ENCODE measurements at regions not wholly inside any gene's neighbourhood (a gene's known extent, or its start where the extent isn't known, plus 50 kb on each side); places are given as distances from the start of the nearest gene placed in this dataset.
A peak's percentile ranks its signal among the peaks of the same experiment; 100 is the strongest.
"Not testable (repeated sequence)": the region's sequence is repeated elsewhere in the genome, so short reads cannot be mapped to it uniquely, and the experiment has no call there.

DNA sequence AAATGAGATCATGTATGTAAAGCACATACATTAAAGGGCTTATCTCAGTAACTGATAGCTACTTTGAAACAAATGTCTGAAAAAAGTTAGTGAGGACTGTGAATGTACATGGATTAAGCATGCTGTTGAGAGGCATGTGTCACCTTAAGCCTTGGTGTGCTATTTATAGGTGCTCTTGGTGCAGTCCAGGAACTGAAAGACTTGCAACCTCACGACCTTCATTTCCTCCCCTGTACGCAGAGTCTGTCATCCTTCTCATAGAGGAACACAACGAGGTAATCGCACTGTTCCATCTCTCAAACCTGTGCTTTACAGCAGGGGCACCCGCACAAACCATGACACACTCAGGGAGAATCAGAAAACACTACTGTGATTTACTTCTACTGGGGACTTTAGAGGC is 65.6 kb downstream of the UFM1 start:
- no peak for DNase-seq (ENCODE audit: low spot score)

DNA sequence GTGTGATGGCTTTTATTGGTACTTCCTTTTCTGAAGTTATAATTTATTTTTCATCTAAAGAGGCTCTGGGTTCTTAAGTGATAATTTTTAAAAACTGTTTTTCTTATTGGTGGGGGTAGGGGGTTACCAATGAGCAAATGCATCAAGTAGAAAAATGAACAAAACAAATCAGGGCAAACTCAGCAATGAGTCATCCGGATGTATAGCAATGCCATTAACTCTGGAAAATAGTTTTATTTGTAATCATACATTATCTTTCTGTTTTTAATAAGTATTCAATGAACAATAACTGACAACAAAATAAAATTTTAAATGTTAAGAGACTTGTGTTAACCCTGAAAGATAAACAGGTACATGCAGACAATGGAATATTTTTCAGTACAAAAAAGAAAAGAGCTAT is 67.6 kb downstream of the UFM1 start:
- no peak for DNase-seq (ENCODE audit: low spot score)

DNA sequence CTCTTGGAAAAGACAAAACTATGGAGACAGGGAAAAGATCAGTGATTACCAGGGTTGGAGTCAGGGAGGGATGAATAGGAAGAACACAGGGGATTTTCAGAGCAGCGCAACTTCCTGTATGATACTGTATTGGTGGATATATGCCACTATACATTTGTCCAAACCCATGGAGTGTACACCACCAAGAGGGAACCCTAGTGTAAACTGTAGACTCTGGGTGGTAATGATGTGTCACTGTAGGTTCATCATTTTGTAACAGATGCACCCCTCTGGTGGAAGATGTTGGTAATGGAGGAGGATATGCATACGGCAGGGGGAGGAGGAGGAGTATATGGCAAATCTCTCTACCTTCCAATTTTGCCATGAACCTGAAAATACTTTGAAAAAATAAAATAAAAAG is 68.1 kb downstream of the UFM1 start:
- peak; percentile 21 for DNase-seq (ENCODE audit: low spot score)

DNA sequence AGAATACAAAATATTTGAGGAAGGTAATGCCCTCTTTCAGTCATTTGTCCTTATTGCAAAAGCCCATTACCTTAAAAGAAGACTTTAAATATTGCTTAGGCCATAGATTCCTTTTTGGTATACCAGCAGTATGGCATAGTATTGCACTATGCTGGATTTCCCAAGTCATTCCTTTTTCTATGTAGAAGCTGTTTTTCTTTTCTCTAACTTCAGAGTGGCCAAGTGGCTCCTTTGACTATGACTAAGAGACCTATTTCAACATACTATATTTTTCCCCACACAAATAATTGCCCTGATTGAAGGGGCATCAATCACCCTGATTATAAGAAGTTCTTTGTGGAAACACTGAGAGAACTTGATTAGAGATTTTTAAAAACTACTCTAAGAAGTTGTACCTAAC is 68.6 kb downstream of the UFM1 start:
- no peak for DNase-seq (ENCODE audit: low spot score)

DNA sequence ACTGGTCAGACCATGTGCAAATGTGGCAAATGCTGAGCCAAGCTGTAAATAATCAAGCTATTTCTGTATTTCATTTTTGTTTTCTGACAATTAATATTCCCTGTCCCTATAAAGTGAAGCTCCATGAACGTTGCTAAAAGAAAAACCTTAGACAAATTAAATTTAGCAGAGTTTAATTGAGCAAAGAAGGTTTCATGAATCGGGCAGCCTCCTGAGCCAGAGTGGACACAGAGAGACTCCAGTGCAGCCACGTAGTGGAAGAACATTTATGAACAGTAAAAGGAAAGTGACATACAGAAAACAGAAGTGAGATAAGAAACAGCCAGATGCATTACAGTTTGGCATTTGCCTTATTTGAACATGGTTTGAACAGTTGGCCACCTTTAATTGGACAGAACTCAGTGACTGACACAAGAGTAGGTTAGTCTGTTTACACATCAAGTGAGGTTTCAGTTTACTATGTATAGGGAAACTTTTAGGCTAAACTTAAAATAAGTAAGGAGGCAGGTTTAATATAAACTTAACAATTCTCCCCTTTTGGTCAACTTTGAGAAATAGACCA is 69.7 kb downstream of the UFM1 start:
- DNase-seq (ENCODE audit: low spot score) = no peak

DNA sequence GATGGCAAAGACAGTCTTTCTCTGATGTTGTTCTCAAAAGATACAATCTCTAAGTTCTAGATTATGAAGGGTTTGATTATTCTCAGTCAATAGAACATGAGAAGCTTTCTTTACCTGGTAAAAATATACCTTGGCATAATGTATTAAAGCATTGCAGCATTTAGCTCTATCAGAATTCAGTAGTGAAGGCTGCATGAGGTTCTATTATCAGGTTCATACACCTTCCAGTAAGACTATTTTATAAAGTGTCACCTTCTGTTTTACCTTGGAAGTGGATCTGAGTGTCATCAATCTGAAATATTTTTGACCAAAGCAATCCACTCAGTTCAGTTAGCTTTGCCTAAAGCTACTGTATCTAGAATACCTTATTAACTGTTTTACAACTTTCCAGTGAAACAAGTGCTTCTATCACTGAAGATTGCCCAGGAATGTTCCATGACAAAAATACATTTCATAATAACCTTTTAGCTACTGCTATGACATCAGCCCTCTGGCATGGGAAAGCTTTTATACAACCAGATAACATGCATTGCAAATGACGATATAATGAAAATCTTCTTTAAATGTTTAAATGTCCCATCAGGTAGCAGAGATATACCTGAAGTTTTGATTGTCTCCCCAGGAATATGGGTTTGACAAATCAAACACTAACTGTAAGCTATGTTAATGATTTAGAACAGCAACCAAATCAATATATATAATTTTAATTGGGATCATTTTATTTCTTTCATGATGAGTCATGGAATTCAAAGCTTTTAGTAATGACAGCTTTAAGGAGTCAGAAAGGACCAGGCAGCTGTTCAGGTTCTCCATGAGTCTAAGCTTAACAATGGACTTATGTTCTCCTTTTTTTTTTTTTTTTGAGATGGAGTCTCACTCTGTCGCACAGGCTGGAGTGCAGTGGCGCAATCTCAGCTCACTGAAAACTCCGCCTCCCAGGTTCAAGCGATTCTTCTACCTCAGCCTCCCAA is 72.2 kb downstream of the UFM1 start:
- DNase-seq (ENCODE audit: low spot score) = no peak

DNA sequence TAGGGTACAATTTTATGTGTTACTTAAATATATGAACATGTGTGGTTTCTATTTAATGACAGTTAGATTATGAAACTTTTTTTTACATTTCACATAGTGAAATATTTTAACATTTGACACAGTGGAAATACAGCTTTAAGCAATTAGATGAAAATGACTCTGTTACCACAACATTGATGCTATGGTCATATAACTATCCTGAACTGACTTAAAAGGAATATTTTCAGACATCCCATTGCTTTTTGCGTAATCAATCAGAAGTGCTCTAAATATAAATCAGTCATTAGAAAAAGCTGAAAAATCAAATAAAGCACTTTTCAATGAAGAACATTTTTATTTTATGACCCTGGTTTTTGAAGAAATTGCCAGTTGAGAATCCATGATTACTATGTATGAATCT is 80.3 kb downstream of the UFM1 start:
- no peak for DNase-seq (ENCODE audit: low spot score)

DNA sequence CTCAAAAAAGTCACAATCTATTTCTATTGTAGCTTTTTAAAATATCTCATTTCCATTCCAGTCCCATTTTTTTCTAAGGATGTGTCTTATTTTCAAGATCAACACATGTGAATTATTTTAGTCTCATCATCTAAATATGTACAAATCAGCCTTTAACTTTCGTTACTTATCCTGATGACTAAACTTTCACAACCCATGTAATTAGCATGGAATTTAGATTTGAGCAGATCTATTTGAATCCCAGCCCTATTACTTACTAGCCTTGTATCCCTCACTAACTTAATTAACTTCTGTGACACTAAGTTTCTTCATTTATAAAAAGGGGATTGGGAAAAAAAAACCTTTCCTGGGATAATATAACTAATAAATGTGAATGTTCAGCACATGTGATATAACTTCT is 81.1 kb downstream of the UFM1 start:
- peak; percentile 2 for DNase-seq (ENCODE audit: low spot score)

DNA sequence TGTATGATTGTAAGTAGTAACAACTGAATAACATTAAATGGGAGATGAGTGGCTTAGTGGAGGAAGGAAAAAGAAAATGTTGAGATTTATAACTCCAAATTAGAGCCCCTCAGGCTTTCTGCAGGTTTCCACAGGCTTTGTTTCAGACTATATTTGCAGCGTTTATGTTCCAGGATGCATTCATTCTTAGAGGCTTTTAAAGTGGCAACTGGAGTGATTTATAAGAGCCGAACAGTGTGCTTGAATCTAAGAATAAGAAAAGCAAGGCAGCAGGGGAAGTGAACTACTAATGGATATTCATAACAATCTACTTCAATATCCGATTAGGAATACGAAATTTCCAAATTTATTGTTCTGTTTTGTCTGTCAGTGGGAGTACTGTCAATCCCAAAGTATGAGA is 91.0 kb downstream of the UFM1 start:
- no peak for DNase-seq (ENCODE audit: low spot score)

DNA sequence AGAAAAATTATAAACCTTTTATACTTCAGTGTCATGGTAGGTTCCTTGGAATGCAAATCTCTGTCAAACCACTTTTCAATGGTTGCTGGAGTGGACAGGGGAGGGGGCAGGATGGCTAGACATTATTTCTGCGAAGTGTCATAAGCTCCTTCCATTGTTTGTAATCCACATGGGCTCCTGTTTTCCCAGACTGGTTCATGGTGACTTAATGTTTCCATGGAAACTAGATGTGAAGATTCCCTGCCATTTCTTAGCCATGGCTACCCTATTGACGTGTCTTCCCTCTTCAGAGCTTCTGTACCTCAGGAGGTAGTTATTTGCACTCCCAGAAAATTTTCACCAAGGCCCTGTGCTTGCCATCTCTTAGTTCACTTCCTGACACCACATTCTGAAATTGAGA is 95.3 kb downstream of the UFM1 start:
- DNase-seq (ENCODE audit: low spot score) = no peak

DNA sequence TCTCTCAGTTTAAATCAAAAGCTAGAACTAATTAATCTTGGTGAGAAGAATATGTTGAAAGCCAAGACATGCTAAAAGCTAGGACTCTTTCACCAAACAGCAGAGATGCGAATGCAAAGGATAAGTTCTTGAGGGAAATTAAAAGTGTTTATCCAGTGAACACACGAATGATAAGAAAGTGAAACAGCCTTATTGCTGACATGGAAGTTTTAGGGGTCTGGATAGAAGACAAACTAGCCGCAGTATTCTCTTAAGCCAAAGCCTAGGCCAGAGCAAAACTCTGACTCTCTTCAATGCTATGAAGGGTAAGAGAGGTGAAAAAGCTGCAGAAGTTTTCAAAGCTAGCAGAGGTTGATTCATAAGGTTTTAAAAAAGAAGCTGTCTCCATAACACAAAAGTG is 103.0 kb downstream of the UFM1 start:
- no peak for DNase-seq (ENCODE audit: low spot score)

DNA sequence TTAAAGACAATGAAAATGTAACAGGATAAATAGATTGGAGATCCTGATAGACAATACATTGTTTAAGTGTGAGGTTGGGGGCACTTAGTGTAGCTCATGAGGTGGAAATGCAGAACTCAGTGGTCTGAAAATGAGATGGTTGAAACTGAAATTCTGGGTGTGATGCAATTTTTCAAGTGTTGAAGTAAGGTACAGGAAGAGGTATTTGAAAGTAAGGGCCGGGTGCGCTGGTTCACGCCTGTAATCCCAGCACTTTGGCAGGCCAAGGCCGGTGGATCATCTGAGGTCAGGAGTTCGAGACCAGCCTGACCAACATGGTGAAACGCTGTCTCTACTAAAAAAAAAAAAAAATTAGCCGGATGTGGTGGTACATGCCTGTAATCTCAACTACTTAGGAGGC is 113.0 kb downstream of the UFM1 start:
- DNase-seq (ENCODE audit: low spot score) = no peak

DNA sequence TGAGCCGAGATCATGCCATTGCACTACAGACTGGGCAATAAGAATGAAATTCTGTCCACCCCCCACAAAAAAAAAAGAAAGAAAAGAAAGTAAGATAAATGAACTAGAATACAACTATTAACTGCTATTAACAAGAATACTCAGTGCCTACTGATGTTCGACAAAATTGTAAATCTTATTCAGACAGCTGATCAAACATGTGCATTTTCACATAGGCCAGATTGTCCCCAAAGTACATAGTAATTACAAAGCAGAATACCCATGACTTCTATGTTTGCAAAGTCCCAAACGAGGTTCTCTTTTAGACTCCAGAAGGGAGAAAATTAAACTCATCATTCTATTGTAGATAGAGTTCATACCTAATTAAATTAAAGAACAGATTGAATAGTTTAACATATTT is 113.4 kb downstream of the UFM1 start:
- DNase-seq (ENCODE audit: low spot score) = no peak

DNA sequence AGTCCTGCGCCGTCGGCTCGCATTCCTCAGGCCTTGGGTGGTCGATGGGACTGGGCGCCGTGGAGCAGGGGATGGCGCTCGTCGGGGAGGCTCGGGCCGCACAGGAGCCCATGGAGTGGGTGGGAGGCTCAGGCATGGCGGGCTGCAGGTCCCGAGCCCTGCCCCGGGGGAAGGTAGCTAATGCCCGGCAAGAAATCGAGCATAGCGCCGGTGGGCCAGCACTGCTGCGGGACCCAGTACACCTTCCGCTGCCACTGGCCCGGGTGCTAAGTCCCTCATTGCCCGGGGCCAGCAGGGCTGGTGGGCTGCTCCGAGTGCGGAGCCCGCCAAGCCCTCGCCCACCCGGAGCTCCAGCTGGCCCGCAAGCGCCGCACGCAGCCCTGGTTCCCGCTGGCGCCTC is 122.8 kb downstream of the UFM1 start:
- DNase-seq (ENCODE audit: low spot score) = not testable (repeated sequence)

DNA sequence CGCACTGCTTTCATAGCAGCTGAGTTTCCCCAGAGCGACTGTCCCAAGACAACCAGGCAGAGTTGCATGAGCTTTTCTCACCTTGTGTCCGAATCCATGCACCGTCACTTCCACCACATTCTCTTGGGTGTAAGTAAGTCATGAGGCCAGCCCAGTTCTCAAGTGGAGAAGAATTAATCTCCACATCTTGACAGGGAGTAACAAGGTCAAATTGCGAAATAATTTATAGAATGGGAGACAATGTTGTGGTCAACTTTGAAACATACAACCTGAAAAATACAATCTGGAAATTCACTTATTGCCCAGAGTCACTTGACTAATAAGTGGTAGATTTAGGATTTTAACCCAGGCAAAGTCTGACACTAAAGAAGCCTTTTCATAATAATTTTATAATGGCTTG is 123.7 kb downstream of the UFM1 start:
- no peak for DNase-seq (ENCODE audit: low spot score)

DNA sequence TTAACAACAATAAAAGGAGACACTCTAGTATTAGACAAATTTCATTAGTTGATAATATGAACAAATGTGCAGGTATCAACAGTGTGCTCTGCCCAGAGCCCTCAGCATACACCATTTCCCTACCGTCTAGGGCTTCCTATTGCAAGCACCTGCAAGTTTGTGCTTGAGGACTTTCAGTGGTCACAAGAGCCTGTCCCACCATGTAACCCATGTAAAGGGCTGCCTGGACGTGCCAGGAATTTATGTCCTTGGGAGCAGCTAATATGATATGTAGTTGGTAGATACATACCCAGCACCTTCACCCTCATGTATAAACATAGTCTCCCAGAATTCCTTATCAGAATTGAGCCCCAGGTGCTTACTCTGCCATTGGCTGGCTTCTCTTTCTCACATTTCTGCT is 128.0 kb downstream of the UFM1 start:
- no peak for DNase-seq (ENCODE audit: low spot score)

DNA sequence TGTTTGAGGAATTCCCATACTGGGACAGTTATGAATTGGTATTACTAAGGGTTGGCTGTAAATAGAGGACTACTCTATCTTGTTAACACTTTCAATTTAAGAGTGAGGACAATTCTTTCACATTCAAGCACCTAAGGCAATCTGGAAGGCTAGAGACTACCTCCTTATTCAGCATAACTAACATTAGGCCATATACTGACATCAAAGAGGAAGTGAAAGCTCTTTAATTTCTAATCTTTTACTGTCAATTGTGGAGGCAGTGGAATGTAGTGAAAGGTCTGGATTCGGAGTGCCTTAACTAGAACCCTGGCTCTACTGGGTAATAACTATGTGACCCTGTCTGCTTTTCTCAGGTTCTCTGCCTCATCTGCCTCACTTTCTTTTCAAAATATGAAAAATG is 134.0 kb downstream of the UFM1 start:
- DNase-seq (ENCODE audit: low spot score) = no peak

DNA sequence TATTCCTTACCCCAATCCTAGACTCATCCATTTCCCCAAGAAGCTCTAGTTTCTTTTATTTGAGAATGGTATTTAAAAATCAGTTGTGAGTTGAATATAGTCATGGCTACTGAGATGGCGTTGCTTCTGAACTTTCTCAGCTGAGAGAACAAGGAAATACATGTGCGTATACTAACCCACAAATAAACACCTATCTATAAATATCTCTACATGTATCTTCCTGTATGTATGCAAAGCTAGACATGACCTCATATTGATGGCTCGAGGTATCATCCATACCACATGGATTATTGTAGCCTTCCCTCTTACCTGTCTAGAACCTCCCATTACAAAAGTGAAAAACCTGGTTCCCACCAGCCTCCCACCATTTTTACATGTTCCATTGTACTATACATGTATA is 141.0 kb downstream of the UFM1 start:
- no peak for DNase-seq (ENCODE audit: low spot score)

DNA sequence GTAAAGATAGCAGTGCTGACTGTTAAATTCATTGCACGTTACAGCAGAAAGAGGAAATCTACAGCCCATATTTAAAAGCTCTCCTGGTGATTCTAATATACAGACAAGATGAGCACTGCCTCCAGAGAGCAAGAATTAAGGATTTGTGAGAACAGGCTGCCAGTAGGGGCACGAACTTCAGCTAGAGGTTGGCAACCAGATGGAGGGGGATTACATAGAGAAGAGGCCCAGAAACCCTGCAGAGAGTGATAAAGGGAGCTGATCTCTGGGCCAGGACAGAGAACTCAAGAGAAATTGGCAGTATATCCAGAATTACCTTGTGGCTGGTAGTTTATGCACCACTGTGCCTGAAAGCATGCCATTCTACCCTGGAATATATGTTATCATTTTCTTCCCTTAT is 144.8 kb downstream of the UFM1 start:
- no peak for DNase-seq (ENCODE audit: low spot score)

DNA sequence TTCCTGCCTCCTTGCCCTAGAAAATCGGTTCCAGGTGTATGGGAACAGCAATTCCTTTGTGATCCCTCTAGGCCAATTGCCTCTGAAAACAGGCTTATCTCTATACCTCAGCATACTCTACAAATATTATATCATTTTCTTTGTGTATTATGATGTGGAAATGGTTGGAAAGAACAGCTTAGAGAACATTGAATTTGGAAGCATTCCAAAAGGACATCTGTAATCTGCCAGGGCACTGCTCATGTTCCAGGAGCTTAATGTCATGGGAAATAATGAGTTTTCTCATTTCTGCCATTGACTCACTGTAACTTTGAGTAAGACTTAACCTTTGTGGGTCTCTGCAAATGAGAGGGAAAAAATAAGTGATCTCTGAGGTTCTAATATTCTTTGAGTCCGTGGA is 147.3 kb downstream of the UFM1 start:
- no peak for DNase-seq (ENCODE audit: low spot score)

DNA sequence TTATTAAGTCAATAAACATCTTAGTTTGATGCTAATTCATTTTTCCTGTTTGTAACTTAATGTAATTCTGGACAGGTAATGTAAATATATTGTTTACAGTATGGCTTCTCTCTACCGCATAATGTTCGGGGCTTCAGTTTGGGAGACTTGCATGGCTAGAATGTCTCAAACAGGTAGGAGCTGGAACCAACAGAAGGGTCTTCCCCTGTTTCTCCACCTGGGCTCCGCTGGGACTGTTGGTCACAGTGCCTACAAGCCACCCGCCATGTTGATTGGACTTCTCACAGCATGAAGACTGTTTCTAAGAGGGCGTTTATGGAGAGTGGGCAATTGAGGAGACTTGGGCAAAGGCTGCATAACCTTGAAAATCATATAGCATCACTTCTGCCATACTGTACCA is 148.6 kb downstream of the UFM1 start:
- DNase-seq (ENCODE audit: low spot score) = no peak

DNA sequence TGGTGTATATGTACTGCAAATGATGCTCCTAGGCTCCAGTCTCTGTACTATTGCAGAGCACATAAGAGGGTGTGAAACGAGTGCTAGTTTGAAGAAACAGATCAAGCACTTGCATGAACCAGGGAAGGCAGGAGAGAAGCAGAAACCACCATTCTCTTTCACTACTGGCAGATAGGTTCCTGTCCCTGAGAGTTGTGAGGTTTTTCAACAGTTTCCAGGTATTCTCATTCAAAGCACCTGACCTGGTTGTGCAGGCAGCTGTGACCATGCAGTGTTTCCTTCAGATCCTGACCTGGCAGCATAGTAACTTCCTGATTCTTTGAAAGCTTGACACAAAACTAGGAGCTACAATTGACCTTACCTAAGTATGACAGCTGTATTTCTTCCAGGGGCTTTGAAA is 164.9 kb downstream of the UFM1 start:
- DNase-seq (ENCODE audit: low spot score) = no peak

DNA sequence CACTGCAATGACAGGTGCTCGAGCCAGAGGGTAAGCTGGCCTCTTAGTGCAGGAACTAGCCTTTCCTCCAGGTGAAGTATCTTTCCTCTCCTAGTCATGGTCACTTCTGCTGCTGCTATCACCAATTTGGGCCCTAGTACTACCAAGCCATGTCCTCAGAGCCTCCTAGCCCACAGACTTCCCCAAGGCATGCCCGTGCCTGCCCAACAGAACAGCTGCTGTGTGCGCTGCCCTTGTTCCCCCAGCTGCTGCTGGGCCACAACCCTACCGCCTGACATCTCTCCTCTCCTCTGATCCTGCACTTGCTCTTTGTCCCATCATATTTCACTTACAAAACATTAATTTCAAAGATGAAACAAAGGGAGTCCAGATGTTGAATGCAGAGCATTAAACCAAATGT is 168.5 kb upstream of the FREM2 start:
- no peak for DNase-seq (ENCODE audit: low spot score)

Measured in AG08395 (cell line).